AG10803 (cell line): ENCODE measurements at regions not wholly inside any gene's neighbourhood (a gene's known extent, or its start where the extent isn't known, plus 50 kb on each side); places are given as distances from the start of the nearest gene placed in this dataset.

Experiments used
- DNase-seq: peaks from one replicate; pipeline ENCODE4 v3.0.0; 2010; ENCODE audit warnings: low read depth
- H3K4me3 ChIP-seq: 2 replicates; pipeline ENCODE4 v1.5.1; 2011; ENCODE audit warnings: mild to moderate bottlenecking, low read length, control low read depth
- CTCF ChIP-seq: conservative IDR thresholded peaks from 2 replicates; pipeline ENCODE4 v1.5.1; 2011; ENCODE audit warnings: mild to moderate bottlenecking, low read length, control low read depth, inconsistent platforms

GRCh38 chr6:163886428-163886827, 471.9 kb downstream of the QKI start:
- TF ChIP-seq CTCF: no peak
- no peak for DNase-seq
- no peak overlapping the region for H3K4me3 ChIP-seq

- no peak for TF ChIP-seq CTCF
- DNase-seq: no peak
- no peak overlapping the region for H3K4me3 ChIP-seq
Observed at GRCh38 chr6:163883984-163884383, 469.5 kb downstream of the QKI start.

GRCh38 chr6:163878698-163879097, 464.2 kb downstream of the QKI start:
- no peak for DNase-seq
- no peak for TF ChIP-seq CTCF
- H3K4me3 ChIP-seq: no peak overlapping the region

- TF ChIP-seq CTCF: no peak
- H3K4me3 ChIP-seq: no peak overlapping the region
- no peak for DNase-seq
Observed at GRCh38 chr6:163877877-163878639, 463.5 kb downstream of the QKI start.

GRCh38 chr6:163876391-163876790, 461.9 kb downstream of the QKI start:
- TF ChIP-seq CTCF: no peak
- DNase-seq: no peak

GRCh38 chr6:163874784-163875183, 460.3 kb downstream of the QKI start:
- no peak for DNase-seq
- H3K4me3 ChIP-seq: no peak overlapping the region
- TF ChIP-seq CTCF: no peak

More at GRCh38 chr6:163876391-163876790, 461.9 kb downstream of the QKI start:
- H3K4me3 ChIP-seq: no peak overlapping the region

GRCh38 chr6:163872335-163872734, 457.8 kb downstream of the QKI start:
- H3K4me3 ChIP-seq: no peak overlapping the region
- TF ChIP-seq CTCF: no peak
- peak; percentile 77 for DNase-seq
